Left renal pelvis (tissue), 4 donors: ENCODE measurements at regions not wholly inside any gene's neighbourhood (a gene's known extent, or its start where the extent isn't known, plus 50 kb on each side); places are given as distances from the start of the nearest gene placed in this dataset.
"Not testable (repeated sequence)": the region's sequence is repeated elsewhere in the genome, so short reads cannot be mapped to it uniquely, and the experiment has no call there.

ENCODE experiments used
- DNase-seq, 4 donors: peaks; one replicate each; pipeline ENCODE4 v3.0.0-alpha.2; 2013; ENCODE audit warnings: low read depth in 4 of 4, low spot score in 3 of 4

- no peak for DNase-seq
Measured at GRCh38 chr2:36235882-36236281, 119.7 kb upstream of the CRIM1 start.

GRCh38 chr2:36235426-36235825 is 120.2 kb upstream of the CRIM1 start:
- no peak for DNase-seq

- DNase-seq: no peak
Measured at GRCh38 chr2:36223259-36223658, 132.3 kb upstream of the CRIM1 start.

- DNase-seq: no peak
Measured at GRCh38 chr2:36222485-36222884, 133.1 kb upstream of the CRIM1 start.

GRCh38 chr2:36214691-36215090 is 140.9 kb upstream of the CRIM1 start:
- DNase-seq: no peak

GRCh38 chr2:36203366-36203765 is 152.2 kb upstream of the CRIM1 start:
- no peak for DNase-seq

- DNase-seq: no peak
Measured at GRCh38 chr2:36197181-36197971, 158.2 kb upstream of the CRIM1 start.

GRCh38 chr2:36193680-36194079 is 161.9 kb upstream of the CRIM1 start:
- DNase-seq: no peak

GRCh38 chr2:36192983-36193382 is 162.6 kb upstream of the CRIM1 start:
- DNase-seq: no peak

GRCh38 chr2:36190097-36190496 is 165.5 kb upstream of the CRIM1 start:
- no peak for DNase-seq

GRCh38 chr2:36185624-36186023 is 170.0 kb upstream of the CRIM1 start:
- DNase-seq: no peak

GRCh38 chr2:36184848-36185247 is 170.7 kb upstream of the CRIM1 start:
- DNase-seq: no peak

GRCh38 chr2:36180789-36181482 is 174.6 kb upstream of the CRIM1 start:
- not testable (repeated sequence) for DNase-seq

GRCh38 chr2:36180293-36180692 is 175.3 kb upstream of the CRIM1 start:
- not testable (repeated sequence) for DNase-seq

- not testable (repeated sequence) for DNase-seq
Measured at GRCh38 chr2:36179668-36180269, 175.8 kb upstream of the CRIM1 start.

GRCh38 chr2:36178384-36178783 is 177.2 kb upstream of the CRIM1 start:
- DNase-seq: no peak

GRCh38 chr2:36177282-36177681 is 178.3 kb upstream of the CRIM1 start:
- DNase-seq: no peak

GRCh38 chr2:36174920-36175319 is 180.7 kb upstream of the CRIM1 start:
- no peak for DNase-seq

- no peak for DNase-seq
Measured at GRCh38 chr2:36173760-36174404, 181.7 kb upstream of the CRIM1 start.

GRCh38 chr2:36172824-36173223 is 182.8 kb upstream of the CRIM1 start:
- DNase-seq: peak in 1 of 4 donors; percentile 5

GRCh38 chr2:36170805-36171204 is 184.8 kb upstream of the CRIM1 start:
- no peak for DNase-seq
